Epithelial cell of esophagus (primary cell): ENCODE measurements at regions not wholly inside any gene's neighbourhood (a gene's known extent, or its start where the extent isn't known, plus 50 kb on each side); places are given as distances from the start of the nearest gene placed in this dataset.

Source experiments
- DNase-seq: peaks from one replicate; pipeline ENCODE4 v3.0.0; 2010; ENCODE audit warnings: low read depth
- H3K4me3 ChIP-seq: 2 replicates; pipeline ENCODE4 v1.5.1; 2011; ENCODE audit warnings: mild to moderate bottlenecking, low read length, control low read depth
- TF ChIP-seq, protein P1 (sequence below): IDR thresholded peaks from 2 replicates; pipeline ENCODE4 v1.5.1; 2011; ENCODE audit warnings: low read depth, mild to moderate bottlenecking, low read length, control low read depth, inconsistent platforms; ENCODE audit not compliant: insufficient read depth; ENCODE audit errors: missing control alignments

DNA sequence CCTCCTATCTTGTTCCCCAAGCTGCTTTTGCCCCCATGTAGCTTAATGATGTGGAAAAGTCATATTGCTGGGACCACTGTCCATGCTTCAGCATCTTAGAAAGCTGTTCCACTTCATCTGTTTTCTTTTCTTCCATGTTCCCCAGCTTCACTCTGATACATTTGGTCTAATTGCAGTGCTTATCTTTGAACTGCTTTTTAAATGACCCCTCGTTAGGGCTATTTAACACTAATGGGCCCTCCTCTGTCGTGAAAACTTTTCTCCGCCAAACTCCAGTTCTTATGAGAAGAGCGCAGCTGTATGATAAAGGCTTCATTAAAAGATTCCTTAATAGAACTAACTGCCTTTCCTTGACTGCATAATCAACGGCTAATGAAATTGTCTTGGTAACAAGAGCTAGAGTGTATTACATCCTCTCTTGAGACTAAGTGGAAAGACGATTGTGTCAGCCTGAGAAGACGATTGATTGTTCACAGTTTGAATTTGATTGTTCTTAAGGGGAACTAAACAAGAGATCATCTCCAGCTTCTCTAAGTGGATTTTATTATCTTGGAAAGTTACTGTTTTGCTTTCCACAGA, 165.0 kb upstream of the MTNR1B start:
- no peak overlapping the region for H3K4me3 ChIP-seq
- DNase-seq, result no peak
- TF ChIP-seq, protein P1, sequence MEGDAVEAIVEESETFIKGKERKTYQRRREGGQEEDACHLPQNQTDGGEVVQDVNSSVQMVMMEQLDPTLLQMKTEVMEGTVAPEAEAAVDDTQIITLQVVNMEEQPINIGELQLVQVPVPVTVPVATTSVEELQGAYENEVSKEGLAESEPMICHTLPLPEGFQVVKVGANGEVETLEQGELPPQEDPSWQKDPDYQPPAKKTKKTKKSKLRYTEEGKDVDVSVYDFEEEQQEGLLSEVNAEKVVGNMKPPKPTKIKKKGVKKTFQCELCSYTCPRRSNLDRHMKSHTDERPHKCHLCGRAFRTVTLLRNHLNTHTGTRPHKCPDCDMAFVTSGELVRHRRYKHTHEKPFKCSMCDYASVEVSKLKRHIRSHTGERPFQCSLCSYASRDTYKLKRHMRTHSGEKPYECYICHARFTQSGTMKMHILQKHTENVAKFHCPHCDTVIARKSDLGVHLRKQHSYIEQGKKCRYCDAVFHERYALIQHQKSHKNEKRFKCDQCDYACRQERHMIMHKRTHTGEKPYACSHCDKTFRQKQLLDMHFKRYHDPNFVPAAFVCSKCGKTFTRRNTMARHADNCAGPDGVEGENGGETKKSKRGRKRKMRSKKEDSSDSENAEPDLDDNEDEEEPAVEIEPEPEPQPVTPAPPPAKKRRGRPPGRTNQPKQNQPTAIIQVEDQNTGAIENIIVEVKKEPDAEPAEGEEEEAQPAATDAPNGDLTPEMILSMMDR, result no peak

DNA sequence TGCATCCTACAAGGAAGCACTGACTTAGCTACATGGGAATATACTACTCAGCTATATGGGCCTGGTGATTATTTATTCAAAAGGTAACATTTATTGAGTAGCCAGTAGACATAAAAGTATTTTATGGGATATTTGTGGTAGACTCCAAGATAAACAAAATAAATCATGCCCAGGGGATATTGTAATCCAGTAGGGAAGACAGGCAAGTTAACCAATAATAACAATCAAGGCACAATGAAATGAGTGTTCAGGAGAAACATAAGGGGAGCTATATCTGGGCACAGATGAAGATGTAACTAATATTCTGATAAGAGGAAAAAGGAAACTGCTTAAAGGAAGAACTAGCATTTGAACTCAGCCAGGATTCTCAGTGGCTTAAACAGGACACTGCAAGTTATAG, 161.4 kb upstream of the MTNR1B start:
- no peak overlapping the region for H3K4me3 ChIP-seq
- TF ChIP-seq, protein P1, result no peak
- no peak for DNase-seq

DNA sequence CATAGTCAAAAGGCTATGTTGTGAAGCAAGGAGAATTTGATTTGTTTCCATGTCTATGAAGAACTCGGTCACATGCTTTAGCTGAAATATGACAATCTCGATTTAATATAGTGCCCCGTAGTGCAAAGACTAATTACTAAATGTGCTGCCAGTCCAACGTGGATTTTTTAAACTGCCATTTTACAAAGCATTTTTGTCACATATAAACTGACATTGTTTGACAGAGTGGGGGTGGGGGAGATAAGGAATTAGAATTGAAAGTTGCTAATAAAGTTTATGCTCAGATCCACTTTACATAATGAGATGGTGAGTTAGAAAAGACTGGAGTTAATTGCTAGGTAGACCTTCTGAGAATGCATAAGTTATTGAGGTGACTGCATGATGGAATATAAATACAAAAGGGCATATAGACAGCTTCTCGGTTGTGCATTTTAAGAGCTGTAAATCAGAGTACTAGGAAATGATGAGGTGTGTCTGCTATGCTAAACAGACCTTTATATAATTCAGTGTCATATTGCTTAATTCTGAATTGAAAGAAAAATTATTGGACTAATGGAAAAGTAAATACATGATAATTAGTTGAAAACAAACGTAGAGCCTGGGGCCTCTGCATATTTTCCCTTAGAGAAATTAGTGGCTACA, 158.9 kb upstream of the MTNR1B start:
- DNase-seq, result no peak
- no peak overlapping the region for H3K4me3 ChIP-seq
- TF ChIP-seq, protein P1, result no peak

DNA sequence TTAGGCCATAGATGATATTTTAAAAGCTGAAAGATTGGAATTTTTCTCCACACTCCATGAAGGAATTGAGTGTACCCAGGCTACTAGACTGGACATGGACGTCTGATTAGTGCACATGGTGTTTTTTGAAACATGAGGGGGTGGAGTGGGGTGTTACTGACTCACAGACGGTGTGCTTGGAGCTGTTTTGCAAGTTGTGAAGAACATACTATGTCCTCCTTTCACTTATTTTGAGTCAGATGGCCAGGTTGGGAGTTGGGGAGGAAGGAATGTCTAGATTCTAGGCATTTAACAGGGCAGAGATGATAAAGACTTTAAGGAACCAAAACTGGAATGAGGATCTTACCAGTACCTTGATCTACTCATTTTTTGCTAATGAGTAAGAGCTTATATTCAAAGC, 158.1 kb upstream of the MTNR1B start:
- DNase-seq, result peak; percentile 62
- TF ChIP-seq, protein P1, result no peak
- H3K4me3 ChIP-seq, result no peak overlapping the region

DNA sequence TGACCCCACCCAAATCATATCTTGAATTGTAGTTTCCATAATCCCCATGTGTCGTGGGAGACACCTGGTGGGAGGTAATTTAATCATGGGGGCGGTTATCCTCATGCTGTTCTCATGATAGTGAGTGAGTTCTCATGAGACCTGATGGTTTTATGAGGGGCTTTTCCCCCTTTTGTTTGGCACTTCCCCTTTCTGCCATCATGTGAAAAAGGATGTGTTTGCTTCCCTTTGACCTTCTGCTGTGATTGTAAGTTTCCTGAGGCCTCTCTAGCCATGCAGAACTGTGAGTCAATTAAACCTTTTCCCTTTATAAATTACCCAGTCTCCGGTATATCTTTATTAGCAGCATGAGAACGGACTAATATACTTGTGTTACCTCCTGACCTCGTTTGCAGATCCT, 156.6 kb upstream of the MTNR1B start:
- no peak overlapping the region for H3K4me3 ChIP-seq
- TF ChIP-seq, protein P1, result no peak

DNA sequence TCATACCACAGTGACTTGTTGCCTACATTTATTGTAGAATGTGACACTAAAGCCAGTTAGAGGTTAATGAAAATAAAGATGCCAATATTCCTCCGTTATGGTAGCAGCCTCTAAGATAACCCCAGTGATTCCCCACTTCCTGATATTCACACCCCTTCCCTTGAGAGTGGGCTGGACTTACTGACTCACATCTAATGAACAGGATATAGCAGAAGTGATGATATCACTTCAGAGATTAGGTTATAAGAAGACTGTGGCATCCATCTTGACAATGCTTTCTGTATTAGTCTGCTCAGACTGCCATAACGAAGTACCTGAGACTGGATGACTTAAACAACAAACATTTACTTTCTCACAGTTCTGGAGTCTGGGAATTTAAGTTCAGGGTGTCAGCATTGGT, 149.6 kb upstream of the MTNR1B start:
- DNase-seq, result no peak
- no peak overlapping the region for H3K4me3 ChIP-seq
- TF ChIP-seq, protein P1, result no peak

More for the DNA sequence above, 156.6 kb upstream of the MTNR1B start:
- DNase-seq, result no peak

DNA sequence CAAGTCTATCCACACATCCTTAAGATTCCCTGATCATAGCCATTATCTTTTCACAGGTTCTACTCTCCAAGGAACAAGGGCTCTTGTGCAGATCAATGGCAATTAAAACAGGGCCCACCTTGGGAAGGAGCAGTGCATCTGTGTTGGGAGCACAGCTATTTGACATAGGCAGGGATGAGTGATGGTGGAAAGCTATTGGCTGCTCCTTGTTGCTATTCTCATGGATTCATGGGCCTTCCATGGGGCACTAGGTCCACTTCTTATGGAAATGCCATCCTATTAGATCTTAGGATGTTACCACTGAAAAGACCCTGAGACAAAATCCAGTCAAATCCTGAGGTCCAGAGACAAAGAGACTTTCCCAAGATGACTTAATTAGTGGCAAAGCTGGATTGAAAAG, 148.6 kb upstream of the MTNR1B start:
- TF ChIP-seq, protein P1, result no peak
- no peak for DNase-seq

More for the DNA sequence above, 148.6 kb upstream of the MTNR1B start:
- no peak overlapping the region for H3K4me3 ChIP-seq
